ENCODE measurements at regions not wholly inside any gene's neighbourhood (a gene's known extent, or its start where the extent isn't known, plus 50 kb on each side); places are given as distances from the start of the nearest gene placed in this dataset.
A peak's percentile ranks its signal among the peaks of the same experiment; 100 is the strongest.

DNA sequence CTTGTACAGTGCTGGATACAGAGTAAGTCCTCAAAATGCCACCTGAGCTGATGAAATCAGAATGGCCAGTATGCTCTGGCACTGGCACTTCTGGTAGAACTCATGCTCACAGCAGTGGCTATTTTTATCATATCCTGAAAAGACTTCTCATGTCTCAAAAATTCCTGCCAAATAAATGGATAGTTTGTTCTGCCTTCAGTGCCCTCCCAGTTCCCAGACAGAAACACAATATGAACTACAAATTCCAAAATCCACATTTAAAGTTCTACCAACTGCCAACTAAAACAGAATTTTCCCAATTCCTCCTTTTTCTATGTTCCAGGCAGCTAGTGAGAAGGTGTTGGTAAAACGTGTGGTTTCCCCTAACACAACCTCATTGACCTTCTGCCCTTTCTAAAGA lies 51.4 kb upstream of the RGS1 start:
- DNase-seq: peak; percentile 69

All from fibroblast of skin of back (primary cell).